SU-DHL-6 (cell line): ENCODE measurements at regions not wholly inside any gene's neighbourhood (a gene's known extent, or its start where the extent isn't known, plus 50 kb on each side); places are given as distances from the start of the nearest gene placed in this dataset.

Experiments
- H2AFZ ChIP-seq: fragments of 200-600 bp; sonication (generic); 2 replicates; pipeline ENCODE4 v1.6.1; 2014; ENCODE audit warnings: low read depth, mild to moderate bottlenecking, moderate library complexity, mixed read lengths, antibody characterized with exemption, low read length; ENCODE audit not compliant: severe bottlenecking
- H3F3A ChIP-seq: fragments of 200-600 bp; shearing (Covaris generic); 2 replicates; pipeline ENCODE4 v1.6.0; 2016; ENCODE audit warnings: antibody characterized with exemption, mild to moderate bottlenecking; ENCODE audit not compliant: insufficient read depth
- H3K27ac ChIP-seq: fragments of 200-600 bp; sonication (generic); 2 replicates; pipeline ENCODE4 v1.5.1; 2016; ENCODE audit warnings: low read depth, mild to moderate bottlenecking, low read length, moderate library complexity, mixed read lengths
- H3K27me3 ChIP-seq: fragments of 200-600 bp; sonication (generic), shearing (Covaris generic); 2 replicates; pipeline ENCODE4 v1.6.0; 2014; ENCODE audit warnings: mild to moderate bottlenecking, low read length
- H3K36me3 ChIP-seq: fragments of 200-600 bp; sonication (generic); 2 replicates; pipeline ENCODE4 v1.6.1; 2014; ENCODE audit warnings: mild to moderate bottlenecking, low read length, mixed read lengths
- H3K4me2 ChIP-seq: fragments of 300-600, 200-600 bp; shearing (Covaris generic), sonication (generic); 2 replicates; pipeline ENCODE4 v1.6.0; 2014; ENCODE audit warnings: low read length, low read depth, mild to moderate bottlenecking; ENCODE audit not compliant: poor library complexity, severe bottlenecking
- H3K4me3 ChIP-seq: fragments of 200-600 bp; sonication (generic); 2 replicates; pipeline ENCODE4 v1.5.1; 2014; ENCODE audit warnings: antibody characterized with exemption, low read length, mild to moderate bottlenecking, mixed read lengths; ENCODE audit not compliant: insufficient read depth, poor library complexity, severe bottlenecking
- H3K79me2 ChIP-seq: fragments of 200-600 bp; sonication (generic); 2 replicates; pipeline ENCODE4 v1.6.1; 2014; ENCODE audit warnings: mild to moderate bottlenecking, low read length, moderate library complexity; ENCODE audit not compliant: insufficient read depth
- H3K9ac ChIP-seq: fragments of 200-600 bp; sonication (generic); 2 replicates; pipeline ENCODE4 v1.7.0; 2014; ENCODE audit warnings: mild to moderate bottlenecking, low read length
- H3K9me2 ChIP-seq: fragments of 200-600 bp; sonication (generic); replicated peaks from 2 replicates; pipeline ENCODE4 v1.6.1; 2014; ENCODE audit warnings: low read length; ENCODE audit not compliant: insufficient read depth
- H3K9me3 ChIP-seq: fragments of 200-600 bp; sonication (generic); 2 replicates; pipeline ENCODE4 v1.6.1; 2014; ENCODE audit warnings: low read length, mixed read lengths; ENCODE audit not compliant: insufficient read depth
- H4K20me1 ChIP-seq: fragments of 200-600 bp; sonication (generic); 2 replicates; pipeline ENCODE4 v1.6.1; 2014; ENCODE audit warnings: low read depth, mild to moderate bottlenecking, antibody characterized with exemption, low read length, moderate library complexity, mixed read lengths
- EZH2phosphoT487 ChIP-seq: fragments of 200-600 bp; sonication (generic), shearing (Covaris generic); conservative IDR thresholded peaks from 2 replicates; pipeline ENCODE4 v1.6.1; 2018; ENCODE audit warnings: mild to moderate bottlenecking, antibody characterized with exemption, low read length, moderate library complexity, mixed read lengths
- TF ChIP-seq, protein P1 (sequence below): fragments of 200-600 bp; sonication (generic); IDR thresholded peaks from one replicate; pipeline ENCODE4 v1.5.1; 2017; ENCODE audit warnings: antibody characterized with exemption, mild to moderate bottlenecking, low read length, moderate library complexity; ENCODE audit not compliant: insufficient read depth, poor library complexity, severe bottlenecking

- no peaks in the 10 kb centered on the region for H3K9me2 ChIP-seq
- no peaks in the 10 kb centered on the region for H3K79me2 ChIP-seq
- H3K27ac ChIP-seq: no peak overlapping the region
- H3K27me3 ChIP-seq: no peaks in the 10 kb centered on the region
- H3K4me3 ChIP-seq: no peak overlapping the region
- H3K9ac ChIP-seq: no peak overlapping the region
- no peak overlapping the region for H2AFZ ChIP-seq
- H3F3A ChIP-seq: no peaks in the 10 kb centered on the region
- no peaks in the 10 kb centered on the region for H4K20me1 ChIP-seq
- no peak overlapping the region for H3K4me2 ChIP-seq
- no peaks in the 10 kb centered on the region; the same call in 1 of the 2 replicates for H3K36me3 ChIP-seq
- TF ChIP-seq, protein P1, sequence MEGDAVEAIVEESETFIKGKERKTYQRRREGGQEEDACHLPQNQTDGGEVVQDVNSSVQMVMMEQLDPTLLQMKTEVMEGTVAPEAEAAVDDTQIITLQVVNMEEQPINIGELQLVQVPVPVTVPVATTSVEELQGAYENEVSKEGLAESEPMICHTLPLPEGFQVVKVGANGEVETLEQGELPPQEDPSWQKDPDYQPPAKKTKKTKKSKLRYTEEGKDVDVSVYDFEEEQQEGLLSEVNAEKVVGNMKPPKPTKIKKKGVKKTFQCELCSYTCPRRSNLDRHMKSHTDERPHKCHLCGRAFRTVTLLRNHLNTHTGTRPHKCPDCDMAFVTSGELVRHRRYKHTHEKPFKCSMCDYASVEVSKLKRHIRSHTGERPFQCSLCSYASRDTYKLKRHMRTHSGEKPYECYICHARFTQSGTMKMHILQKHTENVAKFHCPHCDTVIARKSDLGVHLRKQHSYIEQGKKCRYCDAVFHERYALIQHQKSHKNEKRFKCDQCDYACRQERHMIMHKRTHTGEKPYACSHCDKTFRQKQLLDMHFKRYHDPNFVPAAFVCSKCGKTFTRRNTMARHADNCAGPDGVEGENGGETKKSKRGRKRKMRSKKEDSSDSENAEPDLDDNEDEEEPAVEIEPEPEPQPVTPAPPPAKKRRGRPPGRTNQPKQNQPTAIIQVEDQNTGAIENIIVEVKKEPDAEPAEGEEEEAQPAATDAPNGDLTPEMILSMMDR: no peak
- TF ChIP-seq EZH2phosphoT487: no peak
- H3K9me3 ChIP-seq: peaks cover 6% of the 10 kb centered on the region; the same call in 1 of the 2 replicates
These were observed 207.7 kb downstream of the ZBBX start for GRCh38 chr3:167172377-167172776.

GRCh38 chr3:167167491-167167890, 212.6 kb downstream of the ZBBX start:
- Histone ChIP-seq H3K36me3 (no peaks in the 10 kb centered on the region), H4K20me1 (no peaks in the 10 kb centered on the region), H2AFZ (no peak overlapping the region), H3K79me2 (no peaks in the 10 kb centered on the region), H3K9ac (no peak overlapping the region), H3K27ac (no peak overlapping the region), H3F3A (no peaks in the 10 kb centered on the region), H3K9me3 (no peaks in the 10 kb centered on the region), H3K4me3 (no peak overlapping the region), H3K27me3 (no peaks in the 10 kb centered on the region), H3K9me2 (no peaks in the 10 kb centered on the region), H3K4me2 (no peak overlapping the region)
- no peak for TF ChIP-seq EZH2phosphoT487

DNA sequence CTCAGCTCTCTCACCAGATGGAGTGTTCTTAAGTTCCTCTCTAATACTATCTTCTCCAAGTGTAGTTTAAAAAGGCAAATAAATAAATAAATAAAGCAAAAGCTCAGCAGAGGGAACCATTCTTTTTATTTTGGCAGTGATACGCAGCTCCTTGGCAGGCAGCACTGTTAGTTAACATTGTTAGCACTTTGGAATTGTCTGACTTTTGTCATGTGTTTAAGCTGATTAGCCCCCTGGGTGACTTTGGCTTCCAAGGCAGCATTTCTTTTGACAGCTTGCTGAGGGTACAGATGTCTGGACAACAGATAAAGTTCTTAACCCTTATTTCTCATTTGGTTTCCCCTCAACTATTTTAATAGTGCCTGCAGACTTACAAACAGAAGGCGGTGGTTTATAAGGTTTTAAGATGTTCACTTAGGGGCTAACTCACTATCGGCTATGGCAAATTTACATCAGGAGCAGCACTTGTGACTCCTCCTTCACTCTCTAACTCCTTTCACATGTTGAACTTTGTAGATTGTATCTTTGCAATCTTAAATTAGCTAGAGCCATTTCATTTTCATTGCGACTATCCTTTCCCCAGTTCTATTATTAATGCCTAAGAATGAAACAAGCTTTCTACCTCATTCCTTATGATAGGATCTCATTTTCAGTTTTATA, 213.4 kb downstream of the ZBBX start:
- no peaks in the 10 kb centered on the region for H3K9me3 ChIP-seq
- H3K27ac ChIP-seq: no peak overlapping the region
- H3K79me2 ChIP-seq: no peaks in the 10 kb centered on the region
- H3K36me3 ChIP-seq: no peaks in the 10 kb centered on the region
- H3K27me3 ChIP-seq: no peaks in the 10 kb centered on the region
- no peaks in the 10 kb centered on the region for H3K9me2 ChIP-seq
- no peak for TF ChIP-seq EZH2phosphoT487
- TF ChIP-seq, protein P1: no peak
- no peak overlapping the region for H3K4me3 ChIP-seq
- H3F3A ChIP-seq: no peaks in the 10 kb centered on the region
- no peaks in the 10 kb centered on the region for H4K20me1 ChIP-seq
- H3K9ac ChIP-seq: no peak overlapping the region
- H3K4me2 ChIP-seq: no peak overlapping the region
- no peak overlapping the region for H2AFZ ChIP-seq

GRCh38 chr3:167166012-167166411, 214.1 kb downstream of the ZBBX start:
- Histone ChIP-seq H3K9ac (no peak overlapping the region), H3K4me2 (no peak overlapping the region), H2AFZ (no peak overlapping the region), H3K79me2 (no peaks in the 10 kb centered on the region), H3K27ac (no peak overlapping the region), H3K27me3 (no peaks in the 10 kb centered on the region), H3K4me3 (no peak overlapping the region), H3K9me3 (no peaks in the 10 kb centered on the region), H4K20me1 (no peaks in the 10 kb centered on the region), H3K36me3 (no peaks in the 10 kb centered on the region), H3K9me2 (no peaks in the 10 kb centered on the region), H3F3A (no peaks in the 10 kb centered on the region)
- TF ChIP-seq, protein P1: no peak
- TF ChIP-seq EZH2phosphoT487: no peak
